OCI-LY1 (cell line): ENCODE measurements at regions not wholly inside any gene's neighbourhood (a gene's known extent, or its start where the extent isn't known, plus 50 kb on each side); places are given as distances from the start of the nearest gene placed in this dataset.

Experiments used
- H2AFZ ChIP-seq: fragments of 200-600 bp; sonication (generic), shearing (Covaris generic); 2 replicates; pipeline ENCODE4 v1.6.0; 2014; ENCODE audit warnings: antibody characterized with exemption, mild to moderate bottlenecking, low read length
- H3F3A ChIP-seq: fragments of 200-600 bp; sonication (generic), shearing (Covaris generic); 2 replicates; pipeline ENCODE4 v1.6.0; 2014; ENCODE audit warnings: mild to moderate bottlenecking, antibody characterized with exemption, low read length, moderate library complexity; ENCODE audit not compliant: insufficient read depth
- H3K27ac ChIP-seq: fragments of 200-600 bp; sonication (generic); 2 replicates; pipeline ENCODE4 v1.5.1; 2014; ENCODE audit warnings: low read length, mixed run types, mild to moderate bottlenecking, low read depth; ENCODE audit not compliant: poor library complexity, severe bottlenecking
- H3K27me3 ChIP-seq: fragments of 200-600 bp; sonication (generic); 2 replicates; pipeline ENCODE4 v1.6.0; 2014; ENCODE audit warnings: antibody characterized with exemption, mild to moderate bottlenecking, low read length, moderate library complexity; ENCODE audit not compliant: insufficient read depth
- H3K36me3 ChIP-seq: fragments of 200-600 bp; sonication (generic); 2 replicates; pipeline ENCODE4 v1.6.1; 2014; ENCODE audit warnings: mild to moderate bottlenecking, antibody characterized with exemption, low read length, moderate library complexity, mixed read lengths; ENCODE audit not compliant: insufficient read depth
- H3K4me1 ChIP-seq: fragments of 200-600 bp; sonication (generic); 2 replicates; pipeline ENCODE4 v1.5.1; 2014; ENCODE audit warnings: mild to moderate bottlenecking, low read length, moderate library complexity; ENCODE audit not compliant: insufficient read depth, severe bottlenecking
- H3K4me2 ChIP-seq: fragments of 200-600 bp; sonication (generic), shearing (Covaris generic); 2 replicates; pipeline ENCODE4 v1.6.1; 2014; ENCODE audit warnings: low read length
- H3K4me3 ChIP-seq: fragments of 200-600 bp; sonication (generic); 2 replicates; pipeline ENCODE4 v1.5.1; 2014; ENCODE audit warnings: low read length, low read depth, mild to moderate bottlenecking, mixed read lengths; ENCODE audit not compliant: poor library complexity, severe bottlenecking
- H3K79me2 ChIP-seq: fragments of 200-600 bp; shearing (Covaris generic); 2 replicates; pipeline ENCODE4 v1.6.1; 2016; ENCODE audit warnings: mixed run types, low read length, mixed read lengths; ENCODE audit not compliant: insufficient read depth
- H3K9ac ChIP-seq: fragments of 200-600 bp; sonication (generic), shearing (Covaris generic); 2 replicates; pipeline ENCODE4 v1.6.1; 2014; ENCODE audit warnings: mild to moderate bottlenecking, low read length, mixed read lengths
- H3K9me2 ChIP-seq: fragments of 200-600 bp; sonication (generic), shearing (Covaris generic); 2 replicates; pipeline ENCODE4 v1.6.1; 2014; ENCODE audit warnings: low read depth, mild to moderate bottlenecking, low read length, mixed read lengths
- H3K9me3 ChIP-seq: fragments of 200-600 bp; shearing (Covaris generic); 2 replicates; pipeline ENCODE4 v1.6.1; 2014; ENCODE audit warnings: low read length, mixed read lengths
- H4K20me1 ChIP-seq: fragments of 200-600 bp; sonication (generic), shearing (Covaris generic); 2 replicates; pipeline ENCODE4 v1.6.0; 2016; ENCODE audit warnings: mild to moderate bottlenecking, low read length; ENCODE audit not compliant: insufficient read depth
- CTCF ChIP-seq: fragments of 200-600 bp; sonication (generic), shearing (Covaris generic); IDR thresholded peaks from 2 replicates; pipeline ENCODE4 v1.5.1; 2017; ENCODE audit warnings: mild to moderate bottlenecking, antibody characterized with exemption, low read length, moderate library complexity, mixed read lengths
- EZH2 ChIP-seq: fragments of 200-600 bp; sonication (generic), shearing (Covaris generic); IDR thresholded peaks from 2 replicates; pipeline ENCODE4 v1.8.0; 2017; ENCODE audit warnings: borderline replicate concordance, mixed run types, mild to moderate bottlenecking, antibody characterized with exemption, low read length, moderate library complexity, mixed read lengths

DNA sequence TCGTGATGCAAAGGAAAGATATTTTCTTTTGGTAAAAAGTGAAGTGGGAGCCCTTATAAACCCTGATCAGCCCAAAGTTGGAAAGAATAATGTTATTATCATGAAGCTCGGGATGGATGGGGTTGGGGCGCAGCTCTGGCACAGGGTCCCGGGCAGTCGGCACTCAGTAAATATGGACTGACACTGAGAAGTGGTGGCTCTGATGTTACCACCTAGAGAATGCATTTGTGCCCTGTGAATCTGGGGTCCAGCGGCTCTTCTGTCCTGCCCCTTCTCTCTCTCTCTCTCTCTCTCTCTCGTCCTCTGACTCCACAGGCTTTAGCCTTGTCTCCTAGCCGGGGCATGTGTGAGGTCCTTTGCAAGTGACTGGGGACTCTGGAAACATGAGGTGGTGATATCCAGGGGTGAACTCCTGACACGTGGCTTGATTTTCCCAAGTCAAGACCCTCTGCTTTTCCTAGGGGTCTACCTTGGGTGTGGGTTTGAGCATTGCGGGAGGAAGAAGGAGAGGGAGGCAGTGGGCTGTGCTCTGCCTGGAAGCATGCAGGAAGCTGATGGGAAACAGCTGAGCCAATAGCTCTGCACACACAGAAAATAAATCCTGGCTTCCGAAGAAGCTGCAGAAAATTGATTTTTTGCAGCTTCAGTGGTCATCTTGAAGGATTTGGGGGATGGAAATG, 162.7 kb downstream of the MACROH2A1 start:
- Histone ChIP-seq H3K9ac (no peak overlapping the region), H3K9me3 (no peaks in the 10 kb centered on the region), H3K4me3 (no peak overlapping the region), H3K27ac (no peak overlapping the region), H3F3A (no peaks in the 10 kb centered on the region), H2AFZ (no peak overlapping the region), H3K27me3 (no peaks in the 10 kb centered on the region), H3K79me2 (no peaks in the 10 kb centered on the region), H3K9me2 (no peaks in the 10 kb centered on the region), H4K20me1 (no peaks in the 10 kb centered on the region), H3K36me3 (no peaks in the 10 kb centered on the region), H3K4me2 (no peak overlapping the region), H3K4me1 (no peaks in the 10 kb centered on the region)
- no peak for TF ChIP-seq EZH2
- TF ChIP-seq CTCF = no peak

DNA sequence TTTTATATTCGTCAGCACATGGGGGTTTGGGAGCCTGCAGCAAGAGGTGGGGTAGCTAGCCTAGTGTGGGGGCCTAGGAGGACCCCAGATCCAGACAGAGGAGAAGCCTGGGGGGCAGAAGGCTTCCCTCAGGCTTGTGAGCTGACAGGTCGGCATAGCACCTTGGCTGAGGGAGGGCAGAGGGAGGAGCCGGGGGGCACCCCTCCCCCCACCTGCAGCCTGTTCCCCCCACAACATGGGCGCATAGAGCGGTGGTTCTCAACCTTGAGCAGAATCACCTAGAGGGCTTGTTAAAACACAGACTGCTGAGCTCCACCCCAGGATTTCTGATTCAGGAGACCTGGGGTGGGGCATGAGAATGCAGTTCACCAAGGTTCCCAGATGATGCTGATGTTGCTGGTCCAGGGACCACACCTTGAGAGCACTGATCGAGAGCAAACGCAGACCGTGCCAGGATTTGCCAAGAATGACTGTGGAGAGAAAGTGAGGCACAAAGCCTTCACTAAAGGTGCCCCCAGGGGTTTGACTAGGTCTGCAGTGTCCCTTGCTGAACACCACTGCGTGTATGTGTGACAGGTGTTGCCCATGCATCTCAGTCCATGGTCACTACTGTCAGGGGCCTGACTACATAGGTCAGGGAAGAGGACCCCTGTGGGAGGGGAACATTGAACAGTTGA, 163.3 kb downstream of the MACROH2A1 start:
- no peaks in the 10 kb centered on the region for H3K36me3 ChIP-seq

DNA sequence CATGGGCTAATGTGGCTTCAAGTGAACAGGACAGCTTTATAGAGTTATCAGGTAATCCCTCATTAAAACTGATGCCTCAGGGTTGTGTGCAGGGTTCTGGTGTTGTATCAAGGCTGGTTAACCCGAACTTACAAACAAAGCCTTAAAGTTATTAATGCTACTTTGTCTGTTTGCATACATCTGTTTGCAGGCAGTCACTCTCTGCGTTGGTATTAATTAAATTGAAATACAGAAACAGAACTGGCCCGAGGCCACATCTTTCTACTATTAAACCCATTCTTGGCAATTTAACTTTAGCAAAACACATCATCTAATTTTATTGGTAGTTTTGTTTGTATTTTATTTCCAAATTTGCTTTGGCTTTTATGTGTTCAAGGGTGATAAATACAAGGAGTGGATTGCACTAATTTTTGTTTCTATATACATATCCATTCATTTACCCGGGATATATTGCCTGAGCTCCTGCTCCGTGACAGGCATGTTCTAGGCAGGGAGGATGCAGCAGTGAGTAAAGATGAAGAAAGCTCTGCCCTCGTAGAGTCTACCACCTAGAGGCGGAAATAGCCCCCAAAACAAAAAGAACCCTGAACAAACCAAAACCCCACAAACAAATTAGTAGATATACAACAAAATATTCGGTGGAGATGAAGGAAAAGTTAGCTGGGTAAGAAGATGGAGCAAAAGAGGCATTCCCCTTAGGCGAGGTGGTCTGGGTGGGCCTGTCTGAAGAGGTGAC, 164.2 kb downstream of the MACROH2A1 start:
- no peaks in the 10 kb centered on the region for H3K4me1 ChIP-seq
- H3K4me3 ChIP-seq = no peak overlapping the region
- H3K9me3 ChIP-seq = no peaks in the 10 kb centered on the region
- no peaks in the 10 kb centered on the region for H3K79me2 ChIP-seq
- H3K27me3 ChIP-seq = no peaks in the 10 kb centered on the region
- H3K9ac ChIP-seq = no peak overlapping the region
- H3F3A ChIP-seq = no peaks in the 10 kb centered on the region
- no peaks in the 10 kb centered on the region for H4K20me1 ChIP-seq
- no peak for TF ChIP-seq EZH2
- no peak overlapping the region for H2AFZ ChIP-seq
- H3K27ac ChIP-seq = no peak overlapping the region
- no peak overlapping the region for H3K4me2 ChIP-seq
- no peaks in the 10 kb centered on the region for H3K36me3 ChIP-seq
- H3K9me2 ChIP-seq = no peaks in the 10 kb centered on the region

More for the DNA sequence above, 163.3 kb downstream of the MACROH2A1 start:
- Histone ChIP-seq H3K27me3 (no peaks in the 10 kb centered on the region), H3K27ac (no peak overlapping the region), H3K4me2 (no peak overlapping the region), H4K20me1 (no peaks in the 10 kb centered on the region), H2AFZ (no peak overlapping the region), H3K4me3 (no peak overlapping the region), H3K9me2 (no peaks in the 10 kb centered on the region), H3F3A (no peaks in the 10 kb centered on the region), H3K9me3 (no peaks in the 10 kb centered on the region), H3K4me1 (no peaks in the 10 kb centered on the region), H3K79me2 (no peaks in the 10 kb centered on the region), H3K9ac (no peak overlapping the region)
- TF ChIP-seq CTCF (no peak), EZH2 (no peak)
